ENCODE measurements at regions not wholly inside any gene's neighbourhood (a gene's known extent, or its start where the extent isn't known, plus 50 kb on each side); places are given as distances from the start of the nearest gene placed in this dataset.

- H3K4me1 ChIP-seq, result no peaks in the 10 kb centered on the region
- no peak for DNase-seq (ENCODE audit: extremely low spot score)
- no peaks in the 10 kb centered on the region for H3K9me3 ChIP-seq
- no peaks in the 10 kb centered on the region for H3K36me3 ChIP-seq
- WGBS, result 58% methylated on average over 1 of the region's 1 CpG
- TF ChIP-seq POLR2A (IDR thresholded peaks at IDR 0.05; ENCODE audit: low read depth), result no peak
- no peak for TF ChIP-seq POLR2AphosphoS5 (IDR thresholded peaks at IDR 0.05)
- TF ChIP-seq EP300 (IDR thresholded peaks at IDR 0.05), result no peak
- no peak for TF ChIP-seq CTCF (IDR thresholded peaks at IDR 0.05)
- no peak overlapping the region for H3K27ac ChIP-seq (replicated peaks in 1 of 4)
- no peak overlapping the region for H3K4me3 ChIP-seq
- H3K27me3 ChIP-seq, result no peaks in the 10 kb centered on the region
- intact Hi-C loops (cut with DNase I), result no loop called here
Observed at GRCh38 chrX:137215467-137215866, 181.7 kb upstream of the GPR101 start.

- DNase-seq (ENCODE audit: extremely low spot score), result no peak
- TF ChIP-seq EP300 (IDR thresholded peaks at IDR 0.05) (no peak), POLR2AphosphoS5 (IDR thresholded peaks at IDR 0.05) (no peak), POLR2A (IDR thresholded peaks at IDR 0.05; ENCODE audit: low read depth) (no peak), CTCF (IDR thresholded peaks at IDR 0.05) (no peak)
- intact Hi-C loops (cut with DNase I), result no loop called here
- 39% methylated on average over 4 of the region's 4 CpGs for WGBS
- Histone ChIP-seq H3K4me3 (no peak overlapping the region), H3K27ac (replicated peaks in 1 of 4) (no peak overlapping the region), H3K36me3 (no peaks in the 10 kb centered on the region), H3K4me1 (no peaks in the 10 kb centered on the region), H3K27me3 (no peaks in the 10 kb centered on the region), H3K9me3 (no peaks in the 10 kb centered on the region)
Observed at GRCh38 chrX:137212078-137212632, 178.4 kb upstream of the GPR101 start.

GRCh38 chrX:137198040-137198439 is 164.2 kb upstream of the GPR101 start:
- Histone ChIP-seq H3K36me3 (no peaks in the 10 kb centered on the region), H3K4me3 (no peak overlapping the region), H3K9me3 (no peaks in the 10 kb centered on the region), H3K27ac (replicated peaks in 1 of 4) (no peak overlapping the region), H3K4me1 (no peaks in the 10 kb centered on the region), H3K27me3 (no peaks in the 10 kb centered on the region)
- TF ChIP-seq POLR2AphosphoS5 (IDR thresholded peaks at IDR 0.05) (no peak), EP300 (IDR thresholded peaks at IDR 0.05) (no peak), CTCF (IDR thresholded peaks at IDR 0.05) (no peak), POLR2A (IDR thresholded peaks at IDR 0.05; ENCODE audit: low read depth) (no peak)
- no peak for DNase-seq (ENCODE audit: extremely low spot score)
- intact Hi-C loops (cut with DNase I), result no loop called here
- 66% methylated on average over 4 of the region's 4 CpGs for WGBS

GRCh38 chrX:137195991-137196390 is 162.2 kb upstream of the GPR101 start:
- 38% methylated on average over 2 of the region's 2 CpGs for WGBS
- Histone ChIP-seq H3K27ac (replicated peaks in 1 of 4) (no peak overlapping the region), H3K36me3 (no peaks in the 10 kb centered on the region), H3K27me3 (no peaks in the 10 kb centered on the region), H3K4me3 (no peak overlapping the region), H3K9me3 (no peaks in the 10 kb centered on the region), H3K4me1 (no peaks in the 10 kb centered on the region)
- TF ChIP-seq EP300 (IDR thresholded peaks at IDR 0.05), result no peak
- TF ChIP-seq CTCF (IDR thresholded peaks at IDR 0.05), result no peak
- no peak for TF ChIP-seq POLR2AphosphoS5 (IDR thresholded peaks at IDR 0.05)
- TF ChIP-seq POLR2A (IDR thresholded peaks at IDR 0.05; ENCODE audit: low read depth), result no peak
- DNase-seq (ENCODE audit: extremely low spot score), result no peak
- intact Hi-C loops (cut with DNase I), result no loop called here

GRCh38 chrX:137195296-137195695 is 161.5 kb upstream of the GPR101 start:
- no peak for DNase-seq (ENCODE audit: extremely low spot score)
- intact Hi-C loops (cut with DNase I), result no loop called here
- H3K9me3 ChIP-seq, result no peaks in the 10 kb centered on the region
- no peak overlapping the region for H3K27ac ChIP-seq (replicated peaks in 1 of 4)
- TF ChIP-seq CTCF (IDR thresholded peaks at IDR 0.05), result no peak
- no peak for TF ChIP-seq EP300 (IDR thresholded peaks at IDR 0.05)
- TF ChIP-seq POLR2A (IDR thresholded peaks at IDR 0.05; ENCODE audit: low read depth), result no peak
- TF ChIP-seq POLR2AphosphoS5 (IDR thresholded peaks at IDR 0.05), result no peak
- no peaks in the 10 kb centered on the region for H3K36me3 ChIP-seq
- no peak overlapping the region for H3K4me3 ChIP-seq
- WGBS, result 18% methylated on average over 2 of the region's 2 CpGs
- no peaks in the 10 kb centered on the region for H3K27me3 ChIP-seq
- no peaks in the 10 kb centered on the region for H3K4me1 ChIP-seq
